Stomach (tissue), 8 donors: ENCODE measurements at regions not wholly inside any gene's neighbourhood (a gene's known extent, or its start where the extent isn't known, plus 50 kb on each side); places are given as distances from the start of the nearest gene placed in this dataset.

Source experiments
- DNase-seq, 2 donors: peaks; one replicate each; pipeline versions ENCODE4 v3.0.0 to v3.0.0-alpha.2; 2013 to 2019
- H3K27ac ChIP-seq, 5 donors: fragments of 200-600 bp in 4 of 5; sonication (generic) in 4 of 5; one replicate each; pipeline ENCODE4 v1.5.1; 2013 to 2019; ENCODE audit warnings: mild to moderate bottlenecking in 1 of 5, moderate library complexity in 1 of 5
- H3K27me3 ChIP-seq, 3 donors: fragments of 200-600 bp; sonication (generic); one replicate each; pipeline ENCODE4 v1.5.1; 2017 to 2019; ENCODE audit warnings: mixed run types in 1 of 3
- H3K36me3 ChIP-seq, 4 donors: fragments of 200-600 bp; sonication (generic); 1 replicate in 3 of 4; 2 replicates in 1 of 4; pipeline ENCODE4 v1.5.1; 2016 to 2019
- H3K4me1 ChIP-seq, 4 donors: fragments of 200-600 bp; sonication (generic); one replicate each; pipeline ENCODE4 v1.5.1; 2016 to 2019
- H3K4me3 ChIP-seq, 4 donors: fragments of 200-600 bp; sonication (generic) in 3 of 4; one replicate each; pipeline ENCODE4 v1.5.1; 2016 to 2019; ENCODE audit warnings: mild to moderate bottlenecking in 1 of 4
- H3K9me3 ChIP-seq, 4 donors: fragments of 200-600 bp; sonication (generic); one replicate each; pipeline ENCODE4 v1.5.1; 2016 to 2019
- CTCF ChIP-seq, 7 experiments: fragments of 450-650 bp in 4 of 7; fragments of 200-600 bp in 3 of 7; sonication (generic) in 3 of 7; IDR thresholded peaks; one replicate each; pipeline ENCODE4 v1.5.1; 2016 to 2019; ENCODE audit warnings: antibody characterized with exemption in 7 of 7, control low read depth in 2 of 7, mild to moderate bottlenecking in 1 of 7
- EP300 ChIP-seq: sonication (generic); formaldehyde crosslinking; IDR thresholded peaks from one replicate; pipeline ENCODE4 v1.6.1; 2017; ENCODE audit warnings: antibody characterized with exemption
- POLR2A ChIP-seq, 4 donors: fragments of 450-650 bp; IDR thresholded peaks; one replicate each; pipeline ENCODE4 v1.6.1; 2016; ENCODE audit warnings: antibody characterized with exemption in 4 of 4, control low read depth in 2 of 4, mild to moderate bottlenecking in 1 of 4, moderate library complexity in 1 of 4
- POLR2AphosphoS5 ChIP-seq, 3 donors: sonication (generic); formaldehyde crosslinking; IDR thresholded peaks; one replicate each; pipeline ENCODE4 v1.6.1; 2016; ENCODE audit warnings: antibody characterized with exemption in 3 of 3
- WGBS, 5 donors: extraction: QIAGEN DNeasy Blood & Tissue Kit in 3 of 5; methylation state at CpG; one replicate each; pipeline versions ENCODE4 v1.1.5 to v1.1.7; 2013 to 2018; 5-methylcytosine and 5-hydroxymethylcytosine counted together
- intact Hi-C: fragments of 100-400 bp; cut with DNase I; formaldehyde crosslinking; loops from one replicate; pipeline ENCODE4 v1.15.1; 2023; ENCODE audit warnings: low total_unique reads
- small RNA-seq, 4 donors: library from RNA; depleted of rRNA; stranded (forward); fragments of <200 nt; gene quantifications; one replicate each; pipeline ENCODE3, GENCODE V24; 2016
- donor health status: healthy with polysubstance abuse.
- donor health status: Bipolar disorder and iron deficiency.
- donor health status: healthy.

GRCh38 chr7:65820287-65820950 is 52.5 kb upstream of the VKORC1L1 start:
- Histone ChIP-seq H3K27ac (no peak overlapping the region), H3K36me3 (no peaks in the 10 kb centered on the region), H3K4me3 (no peak overlapping the region), H3K4me1 (no peaks in the 10 kb centered on the region), H3K9me3 (no peaks in the 10 kb centered on the region), H3K27me3 (no peaks in the 10 kb centered on the region)
- WGBS, 5 donors, result 40 to 51% (median 47%) methylated on average over 4 of the region's 4 CpGs
- TF ChIP-seq EP300 (no peak), POLR2A (IDR thresholded peaks at IDR 0.05) (no peak), CTCF (IDR thresholded peaks at IDR 0.05) (no peak), POLR2AphosphoS5 (IDR thresholded peaks at IDR 0.05) (no peak)
- DNase-seq, result no peak
- intact Hi-C loops, result no loop called here

Small RNA genes lying in the stretch of these regions (small RNA-seq; reads per million reads assigned to genes)
- gene AC114501.1 (0 reads per million in 4 donors), gene RNU6-912P (0 reads per million in 4 donors), gene SNORA15B-2 (0 reads per million in 4 donors), gene SNORA22 (0 reads per million in 4 donors)
